HCT116 (cell line): ENCODE measurements at regions not wholly inside any gene's neighbourhood (a gene's known extent, or its start where the extent isn't known, plus 50 kb on each side); places are given as distances from the start of the nearest gene placed in this dataset.
"Not testable (repeated sequence)": the region's sequence is repeated elsewhere in the genome, so short reads cannot be mapped to it uniquely, and the experiment has no call there.

Source experiments
- ATAC-seq: fragments of 200-7000 bp; cut with Tn5 transposase; 2 replicates; pipeline ENCODE4 v1.9.1; 2020; ENCODE audit warnings: mild to moderate bottlenecking, moderate library complexity
- BruUV-seq: library from RNA; stranded (reverse); fragments of 400-500 nt; replicated peaks from 2 replicates; lab custom pipeline; 2021; lab: Mats Ljungman, UMichigan
- CTCF ChIA-PET: fragments of 300-600 bp; sonication (Branson Sonifier 250); formaldehyde crosslinking; loops from one replicate; lab custom pipeline; 2021; ENCODE audit warnings: antibody characterized with exemption; lab: Charles Lee
- POLR2A ChIA-PET: fragments of 300-600, 350-600 bp; sonication (Branson Sonifier 250); formaldehyde crosslinking; loops from one replicate; lab custom pipeline; 2021; ENCODE audit warnings: antibody characterized with exemption; lab: Charles Lee
- RAD21 ChIA-PET, 2 experiments: fragments of 300-600 bp; sonication (Branson Sonifier 250); formaldehyde crosslinking; loops; one replicate each; lab custom pipeline; 2023; ENCODE audit warnings: low total read pairs in 2 of 2; ENCODE audit not compliant: uncharacterized antibody in 2 of 2, unreplicated experiment in 2 of 2, low non-redundant PET in 1 of 2; lab: Charles Lee
- DNase-seq: peaks from one replicate; pipeline ENCODE4 v3.0.0-alpha.2; 2010; ENCODE audit warnings: low read depth, low spot score
- H2AFZ ChIP-seq: fragments of 200-600 bp; shearing (Covaris generic), sonication (generic); 2 replicates; pipeline ENCODE4 v1.6.1; 2017; ENCODE audit warnings: low read depth, mixed run types, mixed read lengths, antibody characterized with exemption, low read length; ENCODE audit not compliant: poor library complexity, severe bottlenecking
- H3K27ac ChIP-seq: 2 replicates; pipeline ENCODE4 v1.5.1; 2012; ENCODE audit warnings: low read depth, low read length
- H3K27me3 ChIP-seq: fragments of 200-600 bp; sonication (generic); 2 replicates; pipeline ENCODE4 v1.6.1; 2016; ENCODE audit warnings: mixed run types, low read length, mixed read lengths; ENCODE audit not compliant: insufficient read depth
- H3K36me3 ChIP-seq, 2 experiments: fragments of 200-500 bp in 1 of 2; fragments of 200-600 bp in 1 of 2; sonication (Bioruptor generic) in 1 of 2; sonication (generic) in 1 of 2; 2 replicates each; pipeline versions ENCODE4 v1.5.1 to v1.6.1; 2014 to 2016; ENCODE audit warnings: low read length in 2 of 2, inconsistent platforms in 1 of 2, mixed read lengths in 1 of 2, mixed run types in 1 of 2; ENCODE audit not compliant: insufficient read depth in 2 of 2, control insufficient read depth in 1 of 2
- H3K4me1 ChIP-seq, 2 experiments: fragments of 200-600 bp in 1 of 2; sonication (generic) in 1 of 2; 2 replicates each; pipeline versions ENCODE4 v1.5.1 to v1.6.1; 2012 to 2017; ENCODE audit warnings: low read length in 2 of 2, inconsistent platforms in 1 of 2, mild to moderate bottlenecking in 1 of 2, mixed read lengths in 1 of 2, mixed run types in 1 of 2, moderate library complexity in 1 of 2; ENCODE audit not compliant: insufficient read depth in 2 of 2, control insufficient read depth in 1 of 2
- H3K4me2 ChIP-seq: fragments of 200-600 bp; sonication (generic); 2 replicates; pipeline ENCODE4 v1.6.1; 2017; ENCODE audit warnings: mixed run types, low read length, mixed read lengths
- H3K4me3 ChIP-seq, 2 experiments: fragments of 200-600 bp in 1 of 2; sonication (generic) in 1 of 2; replicated peaks in 1 of 2; 2 replicates each; pipeline ENCODE4 v1.5.1; 2011 to 2016; ENCODE audit warnings: low read length in 2 of 2, control low read depth in 1 of 2, low read depth in 1 of 2, mild to moderate bottlenecking in 1 of 2, mixed read lengths in 1 of 2, mixed run types in 1 of 2
- H3K79me2 ChIP-seq: fragments of 200-600 bp; sonication (generic); 2 replicates; pipeline ENCODE4 v1.6.1; 2017; ENCODE audit warnings: mild to moderate bottlenecking, mixed run types, low read length, moderate library complexity, mixed read lengths; ENCODE audit not compliant: insufficient read depth
- H3K9ac ChIP-seq: fragments of 200-600 bp; sonication (generic); 2 replicates; pipeline ENCODE4 v1.6.1; 2016; ENCODE audit warnings: low read length, mixed read lengths
- H3K9me2 ChIP-seq: fragments of 200-600 bp; sonication (generic), shearing (Covaris generic); 2 replicates; pipeline ENCODE4 v1.6.1; 2017; ENCODE audit warnings: mixed run types, mild to moderate bottlenecking, moderate library complexity; ENCODE audit not compliant: insufficient read depth
- H3K9me3 ChIP-seq, 2 experiments: fragments of 200-500 bp in 1 of 2; fragments of 200-600 bp in 1 of 2; sonication (Bioruptor generic) in 1 of 2; sonication (generic) in 1 of 2; 2 replicates each; pipeline ENCODE4 v1.6.1; 2014 to 2017; ENCODE audit warnings: low read length in 2 of 2, mixed read lengths in 2 of 2, inconsistent platforms in 1 of 2, low read depth in 1 of 2, mild to moderate bottlenecking in 1 of 2, mixed run types in 1 of 2, moderate library complexity in 1 of 2; ENCODE audit not compliant: control insufficient read depth in 1 of 2, insufficient read depth in 1 of 2
- H4K20me1 ChIP-seq: fragments of 200-600 bp; sonication (generic), shearing (Covaris generic); 2 replicates; pipeline ENCODE4 v1.6.1; 2017; ENCODE audit warnings: mixed run types, mild to moderate bottlenecking, moderate library complexity; ENCODE audit not compliant: insufficient read depth
- EZH2 ChIP-seq: fragments of 200-600 bp; sonication (generic); IDR thresholded peaks from 2 replicates; pipeline ENCODE4 v1.6.1; 2017; ENCODE audit warnings: antibody characterized with exemption, mixed run types
- SRF ChIP-seq: IDR thresholded peaks from 2 replicates; pipeline ENCODE4 v1.6.1; 2012; ENCODE audit warnings: low read depth
- ZFX ChIP-seq: fragments of 450-650 bp; IDR thresholded peaks from 2 replicates; pipeline ENCODE4 v1.6.1; 2017
- ZNF274 ChIP-seq: fragments of 200-500 bp; sonication (Bioruptor generic); IDR thresholded peaks from 2 replicates; pipeline ENCODE4 v1.6.1; 2014; ENCODE audit warnings: mild to moderate bottlenecking, low read depth, low read length, inconsistent platforms
- intact Hi-C: fragments of 100-400 bp; cut with micrococcal nuclease; formaldehyde crosslinking; loops from 2 replicates; pipeline ENCODE4 v1.10.0; 2022
- TF ChIP-seq, protein P1 (sequence below): IDR thresholded peaks from 2 replicates; pipeline ENCODE4 v1.6.1; 2012; ENCODE audit warnings: low read depth

DNA sequence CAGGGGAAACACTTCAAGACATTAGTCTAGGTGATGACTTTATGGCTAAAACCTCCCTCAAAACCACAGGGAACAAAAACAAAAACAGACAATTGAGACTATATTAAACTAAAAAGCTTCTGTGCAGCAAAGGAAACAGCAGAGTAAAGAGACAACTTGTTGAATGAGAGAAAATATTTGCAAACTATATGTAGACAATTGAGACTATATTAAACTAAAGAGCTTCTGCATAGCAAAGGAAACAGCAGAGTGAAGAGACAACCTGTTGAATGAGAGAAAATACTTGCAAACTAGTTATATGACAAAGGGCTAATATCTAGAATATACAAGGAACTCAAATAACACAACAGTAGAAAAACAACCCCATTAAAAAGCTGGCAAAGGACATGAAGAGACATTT lies 136.4 kb downstream of the IBTK start:
- H3K36me3 ChIP-seq: no peaks in the 10 kb centered on the region
- H3K4me3 ChIP-seq: no peak overlapping the region
- H3K27me3 ChIP-seq: no peaks in the 10 kb centered on the region
- TF ChIP-seq, protein P1, sequence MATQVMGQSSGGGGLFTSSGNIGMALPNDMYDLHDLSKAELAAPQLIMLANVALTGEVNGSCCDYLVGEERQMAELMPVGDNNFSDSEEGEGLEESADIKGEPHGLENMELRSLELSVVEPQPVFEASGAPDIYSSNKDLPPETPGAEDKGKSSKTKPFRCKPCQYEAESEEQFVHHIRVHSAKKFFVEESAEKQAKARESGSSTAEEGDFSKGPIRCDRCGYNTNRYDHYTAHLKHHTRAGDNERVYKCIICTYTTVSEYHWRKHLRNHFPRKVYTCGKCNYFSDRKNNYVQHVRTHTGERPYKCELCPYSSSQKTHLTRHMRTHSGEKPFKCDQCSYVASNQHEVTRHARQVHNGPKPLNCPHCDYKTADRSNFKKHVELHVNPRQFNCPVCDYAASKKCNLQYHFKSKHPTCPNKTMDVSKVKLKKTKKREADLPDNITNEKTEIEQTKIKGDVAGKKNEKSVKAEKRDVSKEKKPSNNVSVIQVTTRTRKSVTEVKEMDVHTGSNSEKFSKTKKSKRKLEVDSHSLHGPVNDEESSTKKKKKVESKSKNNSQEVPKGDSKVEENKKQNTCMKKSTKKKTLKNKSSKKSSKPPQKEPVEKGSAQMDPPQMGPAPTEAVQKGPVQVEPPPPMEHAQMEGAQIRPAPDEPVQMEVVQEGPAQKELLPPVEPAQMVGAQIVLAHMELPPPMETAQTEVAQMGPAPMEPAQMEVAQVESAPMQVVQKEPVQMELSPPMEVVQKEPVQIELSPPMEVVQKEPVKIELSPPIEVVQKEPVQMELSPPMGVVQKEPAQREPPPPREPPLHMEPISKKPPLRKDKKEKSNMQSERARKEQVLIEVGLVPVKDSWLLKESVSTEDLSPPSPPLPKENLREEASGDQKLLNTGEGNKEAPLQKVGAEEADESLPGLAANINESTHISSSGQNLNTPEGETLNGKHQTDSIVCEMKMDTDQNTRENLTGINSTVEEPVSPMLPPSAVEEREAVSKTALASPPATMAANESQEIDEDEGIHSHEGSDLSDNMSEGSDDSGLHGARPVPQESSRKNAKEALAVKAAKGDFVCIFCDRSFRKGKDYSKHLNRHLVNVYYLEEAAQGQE: no peak
- TF ChIP-seq ZNF274: no peak
- TF ChIP-seq SRF: no peak
- no peak for TF ChIP-seq ZFX
- TF ChIP-seq EZH2: no peak
- no peak overlapping the region for H2AFZ ChIP-seq
- no peak for DNase-seq
- H4K20me1 ChIP-seq: no peaks in the 10 kb centered on the region
- H3K79me2 ChIP-seq: no peaks in the 10 kb centered on the region
- no peak for ATAC-seq
- H3K4me1 ChIP-seq: no peaks in the 10 kb centered on the region
- ChIA-PET POLR2A (no interaction called here), RAD21 (no interaction called here), CTCF (no interaction called here)
- BruUV-seq: no TSS peak
- H3K9me3 ChIP-seq: no peaks in the 10 kb centered on the region
- no peak overlapping the region for H3K4me2 ChIP-seq
- H3K27ac ChIP-seq: no peak overlapping the region
- intact Hi-C loops: no loop called here
- no peak overlapping the region for H3K9ac ChIP-seq
- no peaks in the 10 kb centered on the region for H3K9me2 ChIP-seq

DNA sequence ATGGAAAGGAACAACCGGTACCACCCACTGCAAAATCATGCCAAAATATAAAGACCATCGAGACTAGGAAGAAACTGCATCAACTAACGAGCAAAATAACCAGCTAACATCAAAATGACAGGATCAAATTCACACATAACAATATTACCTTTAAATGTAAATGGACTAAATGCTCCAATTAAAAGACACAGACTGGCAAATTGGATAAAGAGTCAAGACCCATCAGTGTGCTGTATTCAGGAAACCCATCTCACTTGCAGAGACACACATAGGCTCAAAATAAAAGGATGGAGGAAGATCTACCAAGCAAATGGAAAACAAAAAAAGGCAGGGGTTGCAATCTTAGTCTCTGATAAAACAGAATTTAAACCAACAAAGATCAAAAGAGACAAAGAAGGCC lies 144.4 kb downstream of the IBTK start:
- intact Hi-C loops, H3K9me3 ChIP-seq, CTCF ChIA-PET, ATAC-seq, DNase-seq, RAD21 ChIA-PET, H3K4me1 ChIP-seq, H3K27ac ChIP-seq, H3K79me2 ChIP-seq, POLR2A ChIA-PET, H2AFZ ChIP-seq, H3K27me3 ChIP-seq, H3K4me2 ChIP-seq, H3K9ac ChIP-seq, H3K4me3 ChIP-seq, H4K20me1 ChIP-seq, H3K9me2 ChIP-seq, H3K36me3 ChIP-seq, BruUV-seq: not testable (repeated sequence)

DNA sequence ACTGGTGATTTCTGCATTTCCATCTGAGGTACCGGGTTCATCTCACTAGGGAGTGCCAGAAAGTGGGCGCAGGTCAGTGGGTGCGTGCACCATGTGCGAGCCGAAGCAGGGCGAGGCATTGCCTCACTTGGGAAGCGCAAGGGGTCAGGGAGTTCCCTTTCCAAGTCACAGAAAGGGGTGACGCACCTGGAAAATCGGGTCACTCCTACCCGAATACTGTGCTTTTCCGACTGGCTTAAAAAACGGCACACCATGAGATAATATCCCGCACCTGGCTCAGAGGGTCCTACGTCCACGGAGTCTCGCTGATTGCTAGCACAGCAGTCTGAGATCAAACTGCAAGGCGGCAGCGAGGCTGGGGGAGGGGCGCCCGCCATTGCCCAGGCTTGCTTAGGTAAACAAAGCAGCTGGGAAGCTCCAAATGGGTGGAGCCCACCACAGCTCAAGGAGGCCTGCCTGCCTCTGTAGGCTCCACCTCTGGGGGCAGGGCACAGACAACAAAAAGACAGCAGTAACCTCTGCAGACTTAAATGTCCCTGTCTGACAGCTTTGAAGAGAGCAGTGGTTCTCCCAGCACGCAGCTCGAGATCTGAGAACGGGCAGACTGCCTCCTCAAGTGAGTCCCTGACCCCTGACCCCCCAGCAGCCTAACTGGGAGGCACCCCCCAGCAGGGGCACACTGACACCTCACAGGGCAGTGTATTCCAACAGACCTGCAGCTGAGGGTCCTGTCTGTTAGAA lies 146.0 kb downstream of the IBTK start:
- H3K9me2 ChIP-seq, H3K27ac ChIP-seq, BruUV-seq, H3K4me2 ChIP-seq, RAD21 ChIA-PET, H3K4me1 ChIP-seq, POLR2A ChIA-PET, H2AFZ ChIP-seq, H3K4me3 ChIP-seq, DNase-seq, H4K20me1 ChIP-seq, H3K36me3 ChIP-seq, ATAC-seq, intact Hi-C loops, H3K79me2 ChIP-seq, CTCF ChIA-PET, H3K9ac ChIP-seq, H3K27me3 ChIP-seq, H3K9me3 ChIP-seq: not testable (repeated sequence)
